ENCODE measurements at regions not wholly inside any gene's neighbourhood (a gene's known extent, or its start where the extent isn't known, plus 50 kb on each side); places are given as distances from the start of the nearest gene placed in this dataset.

DNA sequence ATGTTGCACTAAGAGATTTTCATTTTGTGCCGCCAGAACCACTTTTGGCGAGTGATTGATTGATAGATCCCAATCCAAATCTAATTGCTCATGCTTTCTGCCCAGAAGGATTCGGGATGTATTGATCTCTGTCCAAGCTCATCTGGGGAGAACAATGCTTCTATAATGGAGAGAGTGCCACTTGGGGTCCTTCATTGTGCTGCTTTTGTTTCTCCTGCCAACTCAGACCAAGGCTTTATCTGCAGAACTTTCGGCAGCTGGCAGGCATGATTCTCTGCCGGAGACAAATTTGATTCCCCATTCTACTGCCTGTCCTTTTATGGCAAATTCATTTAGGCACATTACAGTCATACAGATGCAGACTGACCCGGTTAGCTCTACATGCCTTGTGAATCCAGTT, 62.9 kb upstream of the NTM start:
- BruUV-seq (replicated peaks): no TSS peak
- H3K9me3 Mint-ChIP-seq (ENCODE audit: unreplicated experiment): no peaks in the 10 kb centered on the region
- H3K4me3 ChIP-seq (ENCODE audit: low read depth, low read length): no peak overlapping the region
- H3K27ac Mint-ChIP-seq (ENCODE audit: unreplicated experiment): no peak overlapping the region
- no peak for DNase-seq
- H3K4me1 Mint-ChIP-seq (ENCODE audit: low read depth, unreplicated experiment): no peaks in the 10 kb centered on the region
- ChIA-PET POLR2A (no interaction called here), CTCF (no interaction called here)
- H3K4me3 Mint-ChIP-seq (ENCODE audit: unreplicated experiment): no peak overlapping the region
- H3K27me3 ChIP-seq (replicated peaks; ENCODE audit: control insufficient read depth, insufficient read depth, low read length): no peaks in the 10 kb centered on the region
- H3K36me3 Mint-ChIP-seq (ENCODE audit: insufficient read depth, unreplicated experiment): no peaks in the 10 kb centered on the region
- TF ChIP-seq, protein P1, sequence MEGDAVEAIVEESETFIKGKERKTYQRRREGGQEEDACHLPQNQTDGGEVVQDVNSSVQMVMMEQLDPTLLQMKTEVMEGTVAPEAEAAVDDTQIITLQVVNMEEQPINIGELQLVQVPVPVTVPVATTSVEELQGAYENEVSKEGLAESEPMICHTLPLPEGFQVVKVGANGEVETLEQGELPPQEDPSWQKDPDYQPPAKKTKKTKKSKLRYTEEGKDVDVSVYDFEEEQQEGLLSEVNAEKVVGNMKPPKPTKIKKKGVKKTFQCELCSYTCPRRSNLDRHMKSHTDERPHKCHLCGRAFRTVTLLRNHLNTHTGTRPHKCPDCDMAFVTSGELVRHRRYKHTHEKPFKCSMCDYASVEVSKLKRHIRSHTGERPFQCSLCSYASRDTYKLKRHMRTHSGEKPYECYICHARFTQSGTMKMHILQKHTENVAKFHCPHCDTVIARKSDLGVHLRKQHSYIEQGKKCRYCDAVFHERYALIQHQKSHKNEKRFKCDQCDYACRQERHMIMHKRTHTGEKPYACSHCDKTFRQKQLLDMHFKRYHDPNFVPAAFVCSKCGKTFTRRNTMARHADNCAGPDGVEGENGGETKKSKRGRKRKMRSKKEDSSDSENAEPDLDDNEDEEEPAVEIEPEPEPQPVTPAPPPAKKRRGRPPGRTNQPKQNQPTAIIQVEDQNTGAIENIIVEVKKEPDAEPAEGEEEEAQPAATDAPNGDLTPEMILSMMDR (IDR thresholded peaks at IDR 0.05; ENCODE audit: insufficient read depth in 1 of 2, low read depth in 1 of 2, low read length in 1 of 2, severe bottlenecking in 1 of 2, unreplicated experiment in 1 of 2): no peak
- intact Hi-C loops (cut with micrococcal nuclease; ENCODE audit: unreplicated experiment): no loop called here
- H3K27me3 Mint-ChIP-seq (ENCODE audit: insufficient read depth, unreplicated experiment): peaks cover 5% of the 10 kb centered on the region
- H3K9me3 ChIP-seq: no peaks in the 10 kb centered on the region
- H3K4me1 ChIP-seq: no peaks in the 10 kb centered on the region
- no peaks in the 10 kb centered on the region for H3K36me3 ChIP-seq (ENCODE audit: control insufficient read depth, insufficient read depth, low read length)

DNA sequence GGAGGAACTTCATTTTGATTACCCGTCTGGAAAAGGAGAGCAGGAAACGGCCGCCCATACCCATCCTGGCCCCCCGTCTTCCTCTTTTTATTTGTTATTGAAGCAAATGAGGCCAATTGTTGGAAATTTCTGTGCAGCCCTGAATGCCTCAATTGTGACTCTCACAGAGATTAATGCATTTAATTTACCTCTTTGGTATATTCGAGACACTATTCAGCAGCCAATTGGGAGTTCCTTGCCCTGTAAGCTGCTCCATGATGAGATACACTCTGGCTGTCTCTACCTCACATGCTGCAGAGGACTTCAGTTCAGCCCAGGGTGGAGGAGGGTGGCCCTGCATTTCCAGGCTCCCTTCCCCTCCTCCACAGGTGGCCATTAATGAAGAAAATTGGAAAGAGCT, 60.6 kb upstream of the NTM start:
- H3K36me3 ChIP-seq (ENCODE audit: control insufficient read depth, insufficient read depth, low read length): no peaks in the 10 kb centered on the region
- no peaks in the 10 kb centered on the region for H3K27me3 ChIP-seq (replicated peaks; ENCODE audit: control insufficient read depth, insufficient read depth, low read length)
- CTCF ChIA-PET: no interaction called here

DNA sequence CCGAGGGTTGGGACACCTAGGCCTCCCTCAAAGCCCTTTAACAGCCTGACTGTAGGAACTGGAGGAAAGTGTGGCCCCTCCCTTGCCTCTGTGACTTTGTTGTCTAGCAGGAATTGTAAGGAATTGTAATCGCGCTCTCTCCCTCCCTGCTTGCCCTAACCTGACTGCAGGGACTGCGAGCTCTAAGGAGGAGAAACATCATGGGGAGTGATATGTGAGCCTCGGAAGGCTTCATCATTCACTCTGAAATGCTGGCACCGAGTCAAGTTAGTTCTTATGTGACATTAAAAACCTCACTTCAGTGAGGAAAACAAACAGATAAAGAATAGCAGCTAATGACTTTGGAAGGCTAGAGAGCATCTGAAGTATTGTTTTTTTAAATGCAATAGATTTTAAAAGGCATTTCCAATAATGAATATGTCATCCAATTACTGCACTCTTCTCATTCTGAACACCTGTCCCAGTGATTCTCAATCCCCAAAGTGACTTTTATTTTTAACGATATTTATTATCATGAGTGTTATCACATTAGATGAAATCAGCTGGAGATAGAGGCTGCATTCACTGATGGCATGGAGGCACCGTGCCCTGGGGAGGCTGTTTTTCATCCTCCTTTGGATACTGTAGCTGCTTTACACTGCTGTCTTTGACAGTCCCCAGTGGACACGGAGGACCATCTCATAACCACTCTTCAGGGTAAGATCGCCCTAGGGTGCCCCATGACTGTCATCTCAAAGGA, 58.5 kb upstream of the NTM start:
- BruUV-seq (replicated peaks): no TSS peak
- H3K27me3 Mint-ChIP-seq (ENCODE audit: insufficient read depth, unreplicated experiment): peaks cover 5% of the 10 kb centered on the region
- no peak overlapping the region for H3K4me3 ChIP-seq (ENCODE audit: low read depth, low read length)
- no peak overlapping the region for H3K4me3 Mint-ChIP-seq (ENCODE audit: unreplicated experiment)
- H3K27ac Mint-ChIP-seq (ENCODE audit: unreplicated experiment): no peak overlapping the region
- no peaks in the 10 kb centered on the region for H3K36me3 Mint-ChIP-seq (ENCODE audit: insufficient read depth, unreplicated experiment)
- H3K9me3 ChIP-seq: no peaks in the 10 kb centered on the region
- POLR2A ChIA-PET: no interaction called here
- TF ChIP-seq, protein P1 (IDR thresholded peaks at IDR 0.05; ENCODE audit: insufficient read depth in 1 of 2, low read depth in 1 of 2, low read length in 1 of 2, severe bottlenecking in 1 of 2, unreplicated experiment in 1 of 2): no peak
- DNase-seq: no peak
- intact Hi-C loops (cut with micrococcal nuclease; ENCODE audit: unreplicated experiment): no loop called here
- CTCF ChIA-PET: no interaction called here
- no peaks in the 10 kb centered on the region for H3K27me3 ChIP-seq (replicated peaks; ENCODE audit: control insufficient read depth, insufficient read depth, low read length)
- H3K4me1 ChIP-seq: no peaks in the 10 kb centered on the region
- H3K36me3 ChIP-seq (ENCODE audit: control insufficient read depth, insufficient read depth, low read length): no peaks in the 10 kb centered on the region
- no peaks in the 10 kb centered on the region for H3K4me1 Mint-ChIP-seq (ENCODE audit: low read depth, unreplicated experiment)
- H3K9me3 Mint-ChIP-seq (ENCODE audit: unreplicated experiment): no peaks in the 10 kb centered on the region

More for the DNA sequence above, 60.6 kb upstream of the NTM start:
- Mint-ChIP-seq H3K9me3 (ENCODE audit: unreplicated experiment) (no peaks in the 10 kb centered on the region), H3K36me3 (ENCODE audit: insufficient read depth, unreplicated experiment) (no peaks in the 10 kb centered on the region), H3K27me3 (ENCODE audit: insufficient read depth, unreplicated experiment) (peaks cover 5% of the 10 kb centered on the region), H3K4me3 (ENCODE audit: unreplicated experiment) (no peak overlapping the region), H3K4me1 (ENCODE audit: low read depth, unreplicated experiment) (no peaks in the 10 kb centered on the region), H3K27ac (ENCODE audit: unreplicated experiment) (no peak overlapping the region)
- H3K4me1 ChIP-seq: no peaks in the 10 kb centered on the region
- no peaks in the 10 kb centered on the region for H3K9me3 ChIP-seq
- POLR2A ChIA-PET: no interaction called here
- no peak overlapping the region for H3K4me3 ChIP-seq (ENCODE audit: low read depth, low read length)
- BruUV-seq (replicated peaks): no TSS peak
- intact Hi-C loops (cut with micrococcal nuclease; ENCODE audit: unreplicated experiment): no loop called here
- no peak for DNase-seq
- TF ChIP-seq, protein P1 (IDR thresholded peaks at IDR 0.05; ENCODE audit: insufficient read depth in 1 of 2, low read depth in 1 of 2, low read length in 1 of 2, severe bottlenecking in 1 of 2, unreplicated experiment in 1 of 2): no peak
